ENCODE measurements at regions not wholly inside any gene's neighbourhood (a gene's known extent, or its start where the extent isn't known, plus 50 kb on each side); places are given as distances from the start of the nearest gene placed in this dataset.

- Histone ChIP-seq H3K9me3 (ENCODE audit: low read length) (peaks cover 4% of the 10 kb centered on the region; the same call in 1 of the 2 replicates), H3K4me1 (ENCODE audit: low read length) (no peaks in the 10 kb centered on the region), H3K36me3 (ENCODE audit: insufficient read depth, low read length) (no peaks in the 10 kb centered on the region), H3K79me2 (ENCODE audit: low read length) (no peaks in the 10 kb centered on the region), H3K27me3 (ENCODE audit: low read length) (no peaks in the 10 kb centered on the region), H3K4me3 (ENCODE audit: low read length) (no peak overlapping the region), H3K4me2 (ENCODE audit: low read depth, low read length, poor library complexity, severe bottlenecking) (no peak overlapping the region), H4K20me1 (ENCODE audit: insufficient read depth, low read depth, low read length) (no peaks in the 10 kb centered on the region), H2AFZ (ENCODE audit: low read length) (no peak overlapping the region), H3K9ac (ENCODE audit: low read length) (no peak overlapping the region), H3K27ac (ENCODE audit: low read length) (no peak overlapping the region), H3K9me2 (replicated peaks; ENCODE audit: insufficient read depth, low read length) (no peaks in the 10 kb centered on the region)
- DNase-seq: no peak
Observed at GRCh38 chr5:89628876-89629635, 746.1 kb upstream of the MEF2C start.

GRCh38 chr5:89615839-89616518 is 733.0 kb upstream of the MEF2C start:
- Histone ChIP-seq H3K79me2 (ENCODE audit: low read length) (no peaks in the 10 kb centered on the region), H3K36me3 (ENCODE audit: insufficient read depth, low read length) (no peaks in the 10 kb centered on the region), H3K4me3 (ENCODE audit: low read length) (no peak overlapping the region), H3K27ac (ENCODE audit: low read length) (no peak overlapping the region), H3K4me1 (ENCODE audit: low read length) (no peaks in the 10 kb centered on the region), H4K20me1 (ENCODE audit: insufficient read depth, low read depth, low read length) (no peaks in the 10 kb centered on the region), H2AFZ (ENCODE audit: low read length) (no peak overlapping the region), H3K9me3 (ENCODE audit: low read length) (no peaks in the 10 kb centered on the region), H3K9ac (ENCODE audit: low read length) (no peak overlapping the region), H3K9me2 (replicated peaks; ENCODE audit: insufficient read depth, low read length) (no peaks in the 10 kb centered on the region), H3K4me2 (ENCODE audit: low read depth, low read length, poor library complexity, severe bottlenecking) (no peak overlapping the region), H3K27me3 (ENCODE audit: low read length) (no peaks in the 10 kb centered on the region)
- DNase-seq: no peak

- no peaks in the 10 kb centered on the region for H3K36me3 ChIP-seq (ENCODE audit: insufficient read depth, low read length)
- H3K27ac ChIP-seq (ENCODE audit: low read length): no peak overlapping the region
- no peak overlapping the region for H3K4me2 ChIP-seq (ENCODE audit: low read depth, low read length, poor library complexity, severe bottlenecking)
- H3K9ac ChIP-seq (ENCODE audit: low read length): no peak overlapping the region
- no peaks in the 10 kb centered on the region for H3K4me1 ChIP-seq (ENCODE audit: low read length)
- no peak for DNase-seq
- no peaks in the 10 kb centered on the region for H3K79me2 ChIP-seq (ENCODE audit: low read length)
- no peaks in the 10 kb centered on the region for H4K20me1 ChIP-seq (ENCODE audit: insufficient read depth, low read depth, low read length)
- H3K4me3 ChIP-seq (ENCODE audit: low read length): no peak overlapping the region
- no peaks in the 10 kb centered on the region for H3K27me3 ChIP-seq (ENCODE audit: low read length)
- no peak overlapping the region for H2AFZ ChIP-seq (ENCODE audit: low read length)
- H3K9me2 ChIP-seq (replicated peaks; ENCODE audit: insufficient read depth, low read length): no peaks in the 10 kb centered on the region
- no peaks in the 10 kb centered on the region for H3K9me3 ChIP-seq (ENCODE audit: low read length)
Observed at GRCh38 chr5:89613222-89613956, 730.4 kb upstream of the MEF2C start.

GRCh38 chr5:89606939-89607534 is 724.1 kb upstream of the MEF2C start:
- Histone ChIP-seq H3K36me3 (ENCODE audit: insufficient read depth, low read length) (no peaks in the 10 kb centered on the region), H3K9me2 (replicated peaks; ENCODE audit: insufficient read depth, low read length) (no peaks in the 10 kb centered on the region), H3K4me2 (ENCODE audit: low read depth, low read length, poor library complexity, severe bottlenecking) (no peak overlapping the region), H3K4me3 (ENCODE audit: low read length) (no peak overlapping the region), H2AFZ (ENCODE audit: low read length) (no peak overlapping the region), H3K27me3 (ENCODE audit: low read length) (no peaks in the 10 kb centered on the region), H4K20me1 (ENCODE audit: insufficient read depth, low read depth, low read length) (no peaks in the 10 kb centered on the region), H3K4me1 (ENCODE audit: low read length) (no peaks in the 10 kb centered on the region), H3K27ac (ENCODE audit: low read length) (no peak overlapping the region), H3K9ac (ENCODE audit: low read length) (no peak overlapping the region), H3K9me3 (ENCODE audit: low read length) (no peaks in the 10 kb centered on the region), H3K79me2 (ENCODE audit: low read length) (no peaks in the 10 kb centered on the region)
- no peak for DNase-seq

GRCh38 chr5:89604342-89604741 is 721.4 kb upstream of the MEF2C start:
- Histone ChIP-seq H2AFZ (ENCODE audit: low read length) (no peak overlapping the region), H3K4me2 (ENCODE audit: low read depth, low read length, poor library complexity, severe bottlenecking) (no peak overlapping the region), H3K9ac (ENCODE audit: low read length) (no peak overlapping the region), H3K9me2 (replicated peaks; ENCODE audit: insufficient read depth, low read length) (no peaks in the 10 kb centered on the region), H3K79me2 (ENCODE audit: low read length) (no peaks in the 10 kb centered on the region), H4K20me1 (ENCODE audit: insufficient read depth, low read depth, low read length) (no peaks in the 10 kb centered on the region), H3K27me3 (ENCODE audit: low read length) (no peaks in the 10 kb centered on the region), H3K4me3 (ENCODE audit: low read length) (no peak overlapping the region), H3K27ac (ENCODE audit: low read length) (no peak overlapping the region), H3K4me1 (ENCODE audit: low read length) (no peaks in the 10 kb centered on the region), H3K36me3 (ENCODE audit: insufficient read depth, low read length) (no peaks in the 10 kb centered on the region), H3K9me3 (ENCODE audit: low read length) (no peaks in the 10 kb centered on the region)
- DNase-seq: no peak

GRCh38 chr5:89601880-89602279 is 718.9 kb upstream of the MEF2C start:
- Histone ChIP-seq H3K27me3 (ENCODE audit: low read length) (no peaks in the 10 kb centered on the region), H3K9ac (ENCODE audit: low read length) (no peak overlapping the region), H3K4me1 (ENCODE audit: low read length) (no peaks in the 10 kb centered on the region), H3K9me3 (ENCODE audit: low read length) (no peaks in the 10 kb centered on the region), H3K9me2 (replicated peaks; ENCODE audit: insufficient read depth, low read length) (no peaks in the 10 kb centered on the region), H4K20me1 (ENCODE audit: insufficient read depth, low read depth, low read length) (no peaks in the 10 kb centered on the region), H2AFZ (ENCODE audit: low read length) (no peak overlapping the region), H3K4me3 (ENCODE audit: low read length) (no peak overlapping the region), H3K4me2 (ENCODE audit: low read depth, low read length, poor library complexity, severe bottlenecking) (no peak overlapping the region), H3K27ac (ENCODE audit: low read length) (no peak overlapping the region), H3K79me2 (ENCODE audit: low read length) (no peaks in the 10 kb centered on the region), H3K36me3 (ENCODE audit: insufficient read depth, low read length) (no peaks in the 10 kb centered on the region)
- DNase-seq: no peak

GRCh38 chr5:89597878-89598277 is 714.9 kb upstream of the MEF2C start:
- no peaks in the 10 kb centered on the region for H3K9me2 ChIP-seq (replicated peaks; ENCODE audit: insufficient read depth, low read length)
- DNase-seq: no peak
- H2AFZ ChIP-seq (ENCODE audit: low read length): no peak overlapping the region

GRCh38 chr5:89596821-89597220 is 713.8 kb upstream of the MEF2C start:
- Histone ChIP-seq H2AFZ (ENCODE audit: low read length) (no peak overlapping the region), H3K9ac (ENCODE audit: low read length) (no peak overlapping the region), H3K4me1 (ENCODE audit: low read length) (no peaks in the 10 kb centered on the region), H3K27ac (ENCODE audit: low read length) (no peak overlapping the region), H3K4me2 (ENCODE audit: low read depth, low read length, poor library complexity, severe bottlenecking) (no peak overlapping the region), H4K20me1 (ENCODE audit: insufficient read depth, low read depth, low read length) (no peaks in the 10 kb centered on the region), H3K9me3 (ENCODE audit: low read length) (no peaks in the 10 kb centered on the region), H3K79me2 (ENCODE audit: low read length) (no peaks in the 10 kb centered on the region), H3K36me3 (ENCODE audit: insufficient read depth, low read length) (no peaks in the 10 kb centered on the region), H3K4me3 (ENCODE audit: low read length) (no peak overlapping the region), H3K9me2 (replicated peaks; ENCODE audit: insufficient read depth, low read length) (no peaks in the 10 kb centered on the region), H3K27me3 (ENCODE audit: low read length) (no peaks in the 10 kb centered on the region)
- DNase-seq: no peak

More at GRCh38 chr5:89597878-89598277, 714.9 kb upstream of the MEF2C start:
- no peaks in the 10 kb centered on the region for H3K4me1 ChIP-seq (ENCODE audit: low read length)
- H3K9ac ChIP-seq (ENCODE audit: low read length): no peak overlapping the region
- H3K79me2 ChIP-seq (ENCODE audit: low read length): no peaks in the 10 kb centered on the region
- no peaks in the 10 kb centered on the region for H3K27me3 ChIP-seq (ENCODE audit: low read length)
- H3K4me2 ChIP-seq (ENCODE audit: low read depth, low read length, poor library complexity, severe bottlenecking): no peak overlapping the region
- H3K4me3 ChIP-seq (ENCODE audit: low read length): no peak overlapping the region
- H4K20me1 ChIP-seq (ENCODE audit: insufficient read depth, low read depth, low read length): no peaks in the 10 kb centered on the region
- no peaks in the 10 kb centered on the region for H3K9me3 ChIP-seq (ENCODE audit: low read length)
- H3K36me3 ChIP-seq (ENCODE audit: insufficient read depth, low read length): no peaks in the 10 kb centered on the region
- H3K27ac ChIP-seq (ENCODE audit: low read length): no peak overlapping the region

Data from Karpas-422 (cell line).